Colonic mucosa (tissue), 4 donors: ENCODE measurements at regions not wholly inside any gene's neighbourhood (a gene's known extent, or its start where the extent isn't known, plus 50 kb on each side); places are given as distances from the start of the nearest gene placed in this dataset.

Source experiments
- DNase-seq: peaks from one replicate; pipeline ENCODE4 v3.0.0-alpha.2; 2020
- H3K27ac ChIP-seq: fragments of 200-600 bp; one replicate; pipeline ENCODE4 v1.8.0; 2021
- H3K27me3 ChIP-seq: fragments of 200-600 bp; one replicate; pipeline ENCODE4 v1.8.0; 2021
- H3K36me3 ChIP-seq: fragments of 200-600 bp; one replicate; pipeline ENCODE4 v1.8.0; 2021
- H3K4me1 ChIP-seq: fragments of 200-600 bp; one replicate; pipeline ENCODE4 v1.8.0; 2021; ENCODE audit warnings: mild to moderate bottlenecking
- H3K4me3 ChIP-seq: fragments of 200-600 bp; one replicate; pipeline ENCODE4 v1.8.0; 2021
- H3K9ac ChIP-seq, 2 donors: one replicate each; pipeline ENCODE4 v1.7.0; 2013; ENCODE audit warnings: control low read depth in 2 of 2, low read depth in 2 of 2, low read length in 2 of 2
- H3K9me3 ChIP-seq: fragments of 200-600 bp; one replicate; pipeline ENCODE4 v1.8.0; 2021
- CTCF ChIP-seq: fragments of 200-600 bp; IDR thresholded peaks from one replicate; pipeline ENCODE4 v1.8.0; 2022; ENCODE audit warnings: antibody characterized with exemption, mild to moderate bottlenecking
- intact Hi-C: fragments of 100-400 bp; cut with DNase I; formaldehyde crosslinking; loops from one replicate; pipeline ENCODE4 v1.14.1; 2022
- donor health status: healthy.
- donor health status: DM: no; HTN: no; CAD: no.
- donor health status: DM: no; HTN: no; CAD: no.

DNA sequence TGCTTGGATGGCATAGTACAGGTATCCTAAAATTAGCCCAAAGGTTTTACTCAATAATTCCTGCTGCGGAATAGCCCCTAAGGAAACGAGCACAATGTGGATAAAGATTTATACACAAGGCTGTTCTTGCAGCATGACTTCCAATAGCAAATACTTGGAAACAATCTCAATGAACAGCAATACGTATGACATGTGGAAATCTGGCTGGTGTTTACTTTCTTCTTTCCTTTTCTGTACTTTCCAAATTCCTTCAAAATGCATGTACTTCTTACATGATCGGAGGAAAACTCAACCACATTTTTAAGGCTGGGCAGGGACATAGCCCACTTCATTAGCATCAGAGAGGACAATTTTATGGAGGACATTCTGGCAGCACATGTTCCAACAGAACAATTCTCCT lies 86.6 kb downstream of the C16orf95 start:
- DNase-seq = no peak
- no peak overlapping the region for H3K4me3 ChIP-seq
- no peaks in the 10 kb centered on the region for H3K36me3 ChIP-seq
- TF ChIP-seq CTCF = no peak
- no peaks in the 10 kb centered on the region for H3K9me3 ChIP-seq
- H3K9ac ChIP-seq = no peak overlapping the region
- H3K27me3 ChIP-seq = no peaks in the 10 kb centered on the region
- H3K27ac ChIP-seq = no peak overlapping the region
- intact Hi-C loops = no loop called here
- H3K4me1 ChIP-seq = no peaks in the 10 kb centered on the region

DNA sequence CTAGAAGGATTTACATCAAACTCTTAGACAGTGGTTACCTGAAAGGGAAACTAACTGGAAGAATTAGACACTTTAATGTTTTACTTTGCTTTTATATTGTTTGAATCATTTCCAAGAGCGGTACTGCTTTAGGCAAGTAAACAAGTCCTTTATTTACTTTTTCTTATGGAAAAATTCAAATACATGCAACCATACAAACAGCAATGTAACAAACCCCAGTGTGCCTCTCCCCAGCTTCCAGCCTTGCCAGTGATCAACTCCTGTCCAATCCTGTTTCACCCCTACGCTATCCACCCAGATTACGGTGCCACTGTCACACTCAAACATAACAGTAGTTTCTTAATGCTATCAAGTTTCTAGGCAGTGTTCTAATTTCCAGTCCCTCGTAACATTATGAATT lies 85.9 kb downstream of the C16orf95 start:
- DNase-seq = no peak
- Histone ChIP-seq H3K9me3 (no peaks in the 10 kb centered on the region), H3K9ac (no peak overlapping the region), H3K4me3 (no peak overlapping the region), H3K36me3 (no peaks in the 10 kb centered on the region), H3K4me1 (no peaks in the 10 kb centered on the region), H3K27me3 (no peaks in the 10 kb centered on the region), H3K27ac (no peak overlapping the region)
- TF ChIP-seq CTCF = no peak
- intact Hi-C loops = no loop called here

- DNase-seq = no peak
- Histone ChIP-seq H3K27ac (no peak overlapping the region), H3K36me3 (no peaks in the 10 kb centered on the region), H3K4me1 (no peaks in the 10 kb centered on the region), H3K9ac (no peak overlapping the region), H3K4me3 (no peak overlapping the region), H3K27me3 (no peaks in the 10 kb centered on the region), H3K9me3 (no peaks in the 10 kb centered on the region)
- TF ChIP-seq CTCF = no peak
- intact Hi-C loops = no loop called here
Observed at GRCh38 chr16:87231911-87232310, 85.3 kb downstream of the C16orf95 start.

GRCh38 chr16:87233928-87234327 lies 83.3 kb downstream of the C16orf95 start:
- H3K27me3 ChIP-seq = no peaks in the 10 kb centered on the region
- H3K36me3 ChIP-seq = no peaks in the 10 kb centered on the region
- intact Hi-C loops = no loop called here
- no peak overlapping the region for H3K9ac ChIP-seq
- DNase-seq = no peak
- no peak overlapping the region for H3K27ac ChIP-seq
- no peak overlapping the region for H3K4me3 ChIP-seq
- H3K9me3 ChIP-seq = no peaks in the 10 kb centered on the region
- TF ChIP-seq CTCF = no peak
- no peaks in the 10 kb centered on the region for H3K4me1 ChIP-seq

DNA sequence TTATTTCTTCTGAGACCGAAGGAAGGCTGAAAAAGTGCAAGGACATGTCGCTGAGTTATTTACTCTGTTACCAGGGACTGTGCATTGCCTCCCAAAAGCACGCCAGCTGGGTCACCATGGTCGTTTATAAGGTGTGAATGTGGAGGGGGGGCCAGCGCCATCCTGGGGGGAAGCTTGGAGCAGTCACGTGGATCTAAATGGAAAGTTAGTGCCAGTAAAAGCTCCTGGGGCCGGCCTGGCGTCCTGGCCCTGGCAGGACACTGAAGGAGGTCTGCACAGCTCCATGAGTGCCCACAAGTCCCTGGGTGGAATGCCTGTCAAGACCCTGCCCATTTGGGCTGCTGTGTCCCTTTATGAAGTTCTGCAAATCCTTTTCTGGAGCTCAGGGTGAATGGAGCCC lies 82.6 kb downstream of the C16orf95 start:
- Histone ChIP-seq H3K27ac (no peak overlapping the region), H3K9me3 (no peaks in the 10 kb centered on the region), H3K27me3 (no peaks in the 10 kb centered on the region), H3K4me1 (no peaks in the 10 kb centered on the region), H3K36me3 (no peaks in the 10 kb centered on the region), H3K9ac (no peak overlapping the region), H3K4me3 (no peak overlapping the region)
- intact Hi-C loops = no loop called here
- no peak for TF ChIP-seq CTCF
- no peak for DNase-seq
